ENCODE measurements at regions not wholly inside any gene's neighbourhood (a gene's known extent, or its start where the extent isn't known, plus 50 kb on each side); places are given as distances from the start of the nearest gene placed in this dataset.

- no peak for TF ChIP-seq CTCF (IDR thresholded peaks at IDR 0.05)
- no peak for TF ChIP-seq POLR2AphosphoS5 (IDR thresholded peaks at IDR 0.05; ENCODE audit: low read depth, low read length)
- no peak for TF ChIP-seq REST (IDR thresholded peaks at IDR 0.05; ENCODE audit: insufficient read depth in 1 of 2, low read depth in 2 of 2, low read length in 1 of 2)
- ChIA-PET CTCF (no interaction called here), POLR2A (no interaction called here)
- H3K4me1 ChIP-seq (ENCODE audit: control insufficient read depth, insufficient read depth, low read length): no peaks in the 10 kb centered on the region
- H3K27me3 ChIP-seq (ENCODE audit: control insufficient read depth, insufficient read depth, low read length): peaks cover 12% of the 10 kb centered on the region; the same call in 1 of the 2 replicates
- BruUV-seq (replicated peaks): no TSS peak
- H3K4me3 ChIP-seq (ENCODE audit: low read depth in 2 of 2, low read length in 2 of 2): no peak overlapping the region
- in situ Hi-C loops (cut with HindIII; ENCODE audit: low pct_unique_long_range_greater_than_20kb, low sequenced_read_pairs): no loop called here
- ATAC-seq (no peak), DNase-seq (ENCODE audit: low read depth, low spot score) (no peak)
- intact Hi-C loops (cut with micrococcal nuclease; ENCODE audit: unreplicated experiment): no loop called here
- H3K9me3 ChIP-seq (ENCODE audit: control insufficient read depth, insufficient read depth, low read depth, low read length): no peaks in the 10 kb centered on the region
- no peak overlapping the region for H3K27ac ChIP-seq (ENCODE audit: low read length)
- H3K36me3 ChIP-seq (ENCODE audit: control insufficient read depth, insufficient read depth, low read length): no peaks in the 10 kb centered on the region
These were observed 196.6 kb upstream of the PLPP4 start for GRCh38 chr10:120260456-120260855.

GRCh38 chr10:120262857-120263547, 194.0 kb upstream of the PLPP4 start:
- H3K9me3 ChIP-seq (ENCODE audit: control insufficient read depth, insufficient read depth, low read depth, low read length): no peaks in the 10 kb centered on the region
- ATAC-seq: no peak
- peaks cover 4% of the 10 kb centered on the region; the same call in 1 of the 2 replicates for H3K36me3 ChIP-seq (ENCODE audit: control insufficient read depth, insufficient read depth, low read length)
- H3K4me1 ChIP-seq (ENCODE audit: control insufficient read depth, insufficient read depth, low read length): no peaks in the 10 kb centered on the region
- intact Hi-C loops (cut with micrococcal nuclease; ENCODE audit: unreplicated experiment) (no loop called here), in situ Hi-C loops (cut with HindIII; ENCODE audit: low pct_unique_long_range_greater_than_20kb, low sequenced_read_pairs) (no loop called here)
- CTCF ChIA-PET: no interaction called here
- BruUV-seq (replicated peaks): no TSS peak
- POLR2A ChIA-PET: no interaction called here
- H3K27me3 ChIP-seq (ENCODE audit: control insufficient read depth, insufficient read depth, low read length): peaks cover 15% of the 10 kb centered on the region; the same call in 1 of the 2 replicates
- TF ChIP-seq REST (IDR thresholded peaks at IDR 0.05; ENCODE audit: insufficient read depth in 1 of 2, low read depth in 2 of 2, low read length in 1 of 2): no peak
- TF ChIP-seq SIN3A (IDR thresholded peaks at IDR 0.05; ENCODE audit: borderline replicate concordance, insufficient read depth, low read depth, low read length): no peak
- TF ChIP-seq CTCF (IDR thresholded peaks at IDR 0.05): no peak
- no peak for TF ChIP-seq TCF7L2 (IDR thresholded peaks at IDR 0.05; ENCODE audit: low read depth, low read length)
- no peak for DNase-seq (ENCODE audit: low read depth, low spot score)
- no peak overlapping the region for H3K27ac ChIP-seq (ENCODE audit: low read length)
- no peak overlapping the region for H3K4me3 ChIP-seq (ENCODE audit: low read depth in 2 of 2, low read length in 2 of 2)
